ENCODE measurements at regions not wholly inside any gene's neighbourhood (a gene's known extent, or its start where the extent isn't known, plus 50 kb on each side); places are given as distances from the start of the nearest gene placed in this dataset.

DNA sequence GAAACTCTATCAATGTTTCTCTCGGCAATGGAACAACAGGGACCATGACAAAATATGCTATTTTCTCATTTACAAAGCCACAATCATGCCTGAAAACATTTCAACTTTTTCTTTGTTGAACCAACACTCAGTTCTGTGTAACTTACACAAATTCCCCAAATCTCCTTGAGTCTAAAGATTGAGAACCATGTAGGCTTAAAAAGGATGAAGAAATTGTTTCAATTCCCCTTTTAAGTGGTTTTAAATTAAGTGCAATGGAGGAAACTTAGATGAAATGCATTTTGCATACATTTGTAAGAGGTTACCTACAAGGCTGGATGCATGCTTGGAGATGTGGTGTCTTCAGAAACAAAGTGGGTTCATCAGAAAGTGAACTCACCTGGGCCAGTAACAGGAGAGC lies 566.4 kb upstream of the CDH11 start:
- Histone ChIP-seq H3K27me3 (ENCODE audit: control insufficient read depth in 1 of 2, insufficient read depth in 2 of 2, low read length in 2 of 2) (no peaks in the 10 kb centered on the region), H3K4me2 (ENCODE audit: low read depth, low read length) (no peak overlapping the region), H3K36me3 (replicated peaks in 1 of 2; ENCODE audit: control insufficient read depth in 1 of 2, insufficient read depth in 2 of 2, low read length in 2 of 2) (no peaks in the 10 kb centered on the region), H2AFZ (ENCODE audit: low read length) (no peak overlapping the region), H3K9ac (ENCODE audit: insufficient read depth, low read depth, low read length) (no peak overlapping the region), H4K20me1 (ENCODE audit: insufficient read depth, low read length) (no peaks in the 10 kb centered on the region), H3K79me2 (ENCODE audit: insufficient read depth, low read length) (no peaks in the 10 kb centered on the region), H3K4me3 (replicated peaks in 1 of 3; ENCODE audit: insufficient read depth in 1 of 3, low read depth in 2 of 3, low read length in 3 of 3) (no peak overlapping the region), H3K27ac (ENCODE audit: extremely low read length, insufficient read depth, low read length) (no peak overlapping the region), H3K9me3 (ENCODE audit: low read length) (peaks cover 12% of the 10 kb centered on the region), H3K4me1 (ENCODE audit: insufficient read depth, low read length) (peaks cover 12% of the 10 kb centered on the region)
- intact Hi-C loops (cut with micrococcal nuclease; ENCODE audit: unreplicated experiment) (no loop called here), in situ Hi-C loops (cut with HindIII; ENCODE audit: extremely low pct_ligation_motif_present, low pct_unique_long_range_greater_than_20kb) (no loop called here)
- ChIA-PET POLR2A (no interaction called here), CTCF (ENCODE audit: low intra/inter-chr PET ratio, low total read pairs) (no interaction called here)
- BruUV-seq (replicated peaks) = no TSS peak
- ATAC-seq (no peak), DNase-seq (ENCODE audit: low spot score) (no peak), FAIRE-seq (no peak)
- 3% methylated on average over 1 of the region's 1 CpG for WGBS (ENCODE audit: low lambda C conversion rate)
- TF ChIP-seq, protein P1, sequence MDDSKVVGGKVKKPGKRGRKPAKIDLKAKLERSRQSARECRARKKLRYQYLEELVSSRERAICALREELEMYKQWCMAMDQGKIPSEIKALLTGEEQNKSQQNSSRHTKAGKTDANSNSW (CRISPR knock-in tag; IDR thresholded peaks at IDR 0.05; ENCODE audit: borderline replicate concordance) = no peak
- TF ChIP-seq POLR2A (IDR thresholded peaks at IDR 0.05; ENCODE audit: insufficient read depth in 1 of 2, low read depth in 2 of 2, low read length in 2 of 2) (no peak), TRIM24 (CRISPR knock-in tag; IDR thresholded peaks at IDR 0.05) (no peak), GTF3A (CRISPR knock-in tag; conservative IDR thresholded peaks at IDR 0.05) (no peak), ZNF674 (CRISPR knock-in tag; IDR thresholded peaks at IDR 0.05; ENCODE audit: low read depth) (no peak), TMF1 (CRISPR knock-in tag; IDR thresholded peaks at IDR 0.05; ENCODE audit: low read depth) (no peak), ZNF101 (CRISPR knock-in tag; IDR thresholded peaks at IDR 0.05; ENCODE audit: borderline replicate concordance, low read depth) (no peak), ATF7-NPFF (CRISPR knock-in tag; IDR thresholded peaks at IDR 0.05; ENCODE audit: low read depth) (no peak), ZNF451 (CRISPR knock-in tag; IDR thresholded peaks at IDR 0.05) (no peak), ZNF670 (CRISPR knock-in tag; IDR thresholded peaks at IDR 0.05; ENCODE audit: borderline replicate concordance) (no peak), ZNF878 (CRISPR knock-in tag; IDR thresholded peaks at IDR 0.05) (no peak), ATF1 (CRISPR knock-in tag; IDR thresholded peaks at IDR 0.05) (no peak), HNRNPLL (IDR thresholded peaks at IDR 0.05; ENCODE audit: low read depth, low read length, poor library complexity, severe bottlenecking) (no peak)
- TF ChIP-seq, protein P2, sequence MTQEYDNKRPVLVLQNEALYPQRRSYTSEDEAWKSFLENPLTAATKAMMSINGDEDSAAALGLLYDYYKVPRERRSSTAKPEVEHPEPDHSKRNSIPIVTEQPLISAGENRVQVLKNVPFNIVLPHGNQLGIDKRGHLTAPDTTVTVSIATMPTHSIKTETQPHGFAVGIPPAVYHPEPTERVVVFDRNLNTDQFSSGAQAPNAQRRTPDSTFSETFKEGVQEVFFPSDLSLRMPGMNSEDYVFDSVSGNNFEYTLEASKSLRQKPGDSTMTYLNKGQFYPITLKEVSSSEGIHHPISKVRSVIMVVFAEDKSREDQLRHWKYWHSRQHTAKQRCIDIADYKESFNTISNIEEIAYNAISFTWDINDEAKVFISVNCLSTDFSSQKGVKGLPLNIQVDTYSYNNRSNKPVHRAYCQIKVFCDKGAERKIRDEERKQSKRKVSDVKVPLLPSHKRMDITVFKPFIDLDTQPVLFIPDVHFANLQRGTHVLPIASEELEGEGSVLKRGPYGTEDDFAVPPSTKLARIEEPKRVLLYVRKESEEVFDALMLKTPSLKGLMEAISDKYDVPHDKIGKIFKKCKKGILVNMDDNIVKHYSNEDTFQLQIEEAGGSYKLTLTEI (CRISPR knock-in tag; conservative IDR thresholded peaks at IDR 0.05) = no peak
- TF ChIP-seq, protein P3, sequence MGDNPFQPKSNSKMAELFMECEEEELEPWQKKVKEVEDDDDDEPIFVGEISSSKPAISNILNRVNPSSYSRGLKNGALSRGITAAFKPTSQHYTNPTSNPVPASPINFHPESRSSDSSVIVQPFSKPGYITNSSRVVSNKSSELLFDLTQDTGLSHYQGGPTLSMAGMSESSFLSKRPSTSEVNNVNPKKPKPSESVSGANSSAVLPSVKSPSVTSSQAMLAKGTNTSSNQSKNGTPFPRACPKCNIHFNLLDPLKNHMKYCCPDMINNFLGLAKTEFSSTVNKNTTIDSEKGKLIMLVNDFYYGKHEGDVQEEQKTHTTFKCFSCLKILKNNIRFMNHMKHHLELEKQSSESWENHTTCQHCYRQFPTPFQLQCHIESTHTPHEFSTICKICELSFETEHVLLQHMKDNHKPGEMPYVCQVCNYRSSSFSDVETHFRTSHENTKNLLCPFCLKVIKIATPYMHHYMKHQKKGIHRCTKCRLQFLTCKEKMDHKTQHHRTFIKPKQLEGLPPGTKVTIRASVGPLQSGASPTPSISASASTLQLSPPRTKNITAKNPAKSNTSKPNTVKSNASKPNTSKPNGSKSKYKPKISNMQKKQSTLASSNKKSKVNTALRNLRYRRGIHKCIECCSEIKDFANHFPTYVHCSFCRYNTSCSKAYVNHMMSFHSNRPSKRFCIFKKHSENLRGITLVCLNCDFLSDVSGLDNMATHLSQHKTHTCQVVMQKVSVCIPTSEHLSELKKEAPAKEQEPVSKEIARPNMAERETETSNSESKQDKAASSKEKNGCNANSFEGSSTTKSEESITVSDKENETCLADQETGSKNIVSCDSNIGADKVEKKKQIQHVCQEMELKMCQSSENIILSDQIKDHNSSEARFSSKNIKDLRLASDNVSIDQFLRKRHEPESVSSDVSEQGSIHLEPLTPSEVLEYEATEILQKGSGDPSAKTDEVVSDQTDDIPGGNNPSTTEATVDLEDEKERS (CRISPR knock-in tag; IDR thresholded peaks at IDR 0.05) = no peak
- TF ChIP-seq, protein P4, sequence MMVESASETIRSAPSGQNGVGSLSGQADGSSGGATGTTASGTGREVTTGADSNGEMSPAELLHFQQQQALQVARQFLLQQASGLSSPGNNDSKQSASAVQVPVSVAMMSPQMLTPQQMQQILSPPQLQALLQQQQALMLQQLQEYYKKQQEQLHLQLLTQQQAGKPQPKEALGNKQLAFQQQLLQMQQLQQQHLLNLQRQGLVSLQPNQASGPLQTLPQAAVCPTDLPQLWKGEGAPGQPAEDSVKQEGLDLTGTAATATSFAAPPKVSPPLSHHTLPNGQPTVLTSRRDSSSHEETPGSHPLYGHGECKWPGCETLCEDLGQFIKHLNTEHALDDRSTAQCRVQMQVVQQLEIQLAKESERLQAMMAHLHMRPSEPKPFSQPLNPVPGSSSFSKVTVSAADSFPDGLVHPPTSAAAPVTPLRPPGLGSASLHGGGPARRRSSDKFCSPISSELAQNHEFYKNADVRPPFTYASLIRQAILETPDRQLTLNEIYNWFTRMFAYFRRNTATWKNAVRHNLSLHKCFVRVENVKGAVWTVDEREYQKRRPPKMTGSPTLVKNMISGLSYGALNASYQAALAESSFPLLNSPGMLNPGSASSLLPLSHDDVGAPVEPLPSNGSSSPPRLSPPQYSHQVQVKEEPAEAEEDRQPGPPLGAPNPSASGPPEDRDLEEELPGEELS (CRISPR knock-in tag; IDR thresholded peaks at IDR 0.05) = no peak
- TF ChIP-seq, protein P5, sequence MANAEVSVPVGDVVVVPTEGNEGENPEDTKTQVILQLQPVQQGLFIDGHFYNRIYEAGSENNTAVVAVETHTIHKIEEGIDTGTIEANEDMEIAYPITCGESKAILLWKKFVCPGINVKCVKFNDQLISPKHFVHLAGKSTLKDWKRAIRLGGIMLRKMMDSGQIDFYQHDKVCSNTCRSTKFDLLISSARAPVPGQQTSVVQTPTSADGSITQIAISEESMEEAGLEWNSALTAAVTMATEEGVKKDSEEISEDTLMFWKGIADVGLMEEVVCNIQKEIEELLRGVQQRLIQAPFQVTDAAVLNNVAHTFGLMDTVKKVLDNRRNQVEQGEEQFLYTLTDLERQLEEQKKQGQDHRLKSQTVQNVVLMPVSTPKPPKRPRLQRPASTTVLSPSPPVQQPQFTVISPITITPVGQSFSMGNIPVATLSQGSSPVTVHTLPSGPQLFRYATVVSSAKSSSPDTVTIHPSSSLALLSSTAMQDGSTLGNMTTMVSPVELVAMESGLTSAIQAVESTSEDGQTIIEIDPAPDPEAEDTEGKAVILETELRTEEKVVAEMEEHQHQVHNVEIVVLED (CRISPR knock-in tag; IDR thresholded peaks at IDR 0.05; ENCODE audit: borderline replicate concordance) = no peak
